Pulmonary artery endothelial cell (primary cell): ENCODE measurements at regions not wholly inside any gene's neighbourhood (a gene's known extent, or its start where the extent isn't known, plus 50 kb on each side); places are given as distances from the start of the nearest gene placed in this dataset.

Source experiments
- DNase-seq: peaks from one replicate; pipeline ENCODE4 v3.0.0-alpha.2; 2011; ENCODE audit warnings: low read depth, low spot score

DNA sequence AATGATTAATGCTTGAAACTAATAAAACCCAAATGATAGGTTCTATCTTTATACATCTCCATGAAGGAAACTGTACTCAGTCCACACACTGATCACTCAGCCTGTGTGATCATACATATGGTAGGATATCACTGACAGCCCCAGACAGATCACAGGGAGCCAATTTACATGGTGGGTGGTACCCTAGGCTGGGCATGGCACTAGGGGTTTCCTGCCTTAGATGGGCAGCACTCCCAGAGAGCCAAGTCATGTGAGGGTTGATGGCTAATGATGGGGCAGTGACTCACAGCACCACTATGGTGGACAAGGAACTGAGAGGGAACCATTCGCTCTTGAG, 89.6 kb upstream of the PTPRR start:
- no peak for DNase-seq

DNA sequence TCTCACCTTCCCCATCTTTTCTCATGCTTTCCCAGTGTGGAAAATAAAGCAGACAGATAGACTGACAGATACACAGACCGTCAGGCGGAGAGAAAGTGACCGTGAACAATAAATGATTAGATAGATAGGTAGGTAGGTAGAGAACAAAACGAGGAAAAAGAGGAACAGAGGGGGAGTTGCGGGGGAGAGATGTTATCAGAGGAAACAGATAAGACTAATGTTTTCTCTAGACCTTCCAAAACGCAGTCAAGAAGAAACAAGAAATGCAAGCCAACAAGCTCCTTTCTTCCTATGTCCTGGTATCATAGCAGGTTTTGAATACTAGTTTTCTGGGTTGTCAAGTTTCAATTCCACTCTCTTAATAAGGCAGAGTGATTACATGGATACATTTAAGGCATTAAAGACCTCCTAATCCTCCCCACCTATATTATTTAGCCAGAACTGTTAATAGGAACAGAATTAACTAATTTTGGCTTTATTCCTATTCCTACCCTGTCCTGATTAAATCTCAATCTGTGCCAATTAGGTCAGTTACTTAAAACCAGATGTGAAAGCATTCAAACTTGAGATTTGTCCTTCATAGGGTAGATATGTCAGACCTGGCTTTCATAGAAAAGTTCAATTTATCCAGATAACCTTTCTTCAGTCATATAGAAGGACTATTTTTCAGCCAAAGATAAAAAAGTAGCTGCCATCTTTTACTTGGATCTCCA, 89.0 kb upstream of the PTPRR start:
- no peak for DNase-seq

DNA sequence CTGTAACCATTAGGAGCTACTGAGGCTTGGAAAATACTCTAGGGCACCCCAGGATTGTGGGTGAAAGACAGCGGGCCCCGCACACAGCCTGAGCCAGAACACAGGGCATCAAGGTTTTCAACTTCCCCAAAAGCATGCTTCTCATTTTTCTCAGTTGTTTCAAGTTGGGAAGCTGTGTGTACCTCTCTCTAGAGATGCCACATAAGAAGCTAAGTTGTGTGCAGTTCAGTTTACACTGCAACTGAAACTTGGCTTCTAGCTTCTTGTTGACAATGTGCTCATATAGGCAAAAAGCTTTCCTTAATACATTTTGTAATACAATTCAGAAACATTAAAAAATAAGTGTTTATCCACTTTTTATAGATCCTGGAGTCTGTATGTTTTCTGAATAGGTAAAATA, 88.1 kb upstream of the PTPRR start:
- no peak for DNase-seq

DNA sequence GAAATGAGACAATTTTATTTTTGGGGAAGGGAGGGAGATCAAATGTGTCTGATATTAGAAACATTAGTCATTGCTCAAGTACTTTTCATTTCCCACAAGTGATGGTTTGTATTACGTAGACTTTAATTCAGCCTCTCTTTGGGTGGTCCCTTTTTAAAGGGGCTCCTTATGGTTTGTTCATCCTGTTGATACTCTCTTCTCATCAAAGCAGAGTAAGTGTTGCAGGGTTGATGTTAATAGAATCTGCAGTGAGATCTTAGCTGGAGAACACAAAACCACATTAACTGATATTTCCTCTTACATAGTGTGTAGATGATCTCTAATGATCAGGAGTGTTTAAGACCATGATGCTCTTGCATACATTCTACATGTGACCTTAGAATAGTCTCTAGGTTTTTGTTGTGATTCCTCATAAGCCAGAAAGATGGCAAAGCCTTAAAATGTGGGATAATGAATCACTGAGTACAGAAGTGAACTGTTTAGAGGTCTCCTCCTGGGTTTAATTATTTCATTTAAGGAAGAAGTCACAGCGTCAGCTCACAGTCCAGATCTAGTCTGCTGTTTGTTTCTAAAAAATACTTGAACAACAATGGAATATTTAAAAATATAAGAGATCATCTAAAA, 87.4 kb upstream of the PTPRR start:
- DNase-seq = no peak

DNA sequence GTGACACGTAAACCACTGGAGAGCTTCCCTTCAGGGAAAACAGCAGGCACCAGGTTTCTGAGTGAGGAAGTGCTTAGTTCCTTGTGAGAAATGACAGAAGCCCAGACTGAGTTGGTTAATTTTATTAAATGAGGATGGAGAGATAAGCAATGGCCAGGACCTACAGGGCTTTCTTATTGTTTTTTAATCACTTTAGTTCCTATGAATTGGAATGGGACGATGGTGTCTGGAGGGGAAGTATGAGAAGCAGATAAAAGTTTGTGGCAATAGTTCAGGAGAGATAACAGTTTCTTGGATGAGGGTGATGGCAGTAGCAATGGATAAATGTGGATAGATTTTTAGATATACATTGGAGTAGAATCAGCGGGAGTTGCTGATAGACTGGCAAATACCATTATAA, 86.5 kb upstream of the PTPRR start:
- no peak for DNase-seq

DNA sequence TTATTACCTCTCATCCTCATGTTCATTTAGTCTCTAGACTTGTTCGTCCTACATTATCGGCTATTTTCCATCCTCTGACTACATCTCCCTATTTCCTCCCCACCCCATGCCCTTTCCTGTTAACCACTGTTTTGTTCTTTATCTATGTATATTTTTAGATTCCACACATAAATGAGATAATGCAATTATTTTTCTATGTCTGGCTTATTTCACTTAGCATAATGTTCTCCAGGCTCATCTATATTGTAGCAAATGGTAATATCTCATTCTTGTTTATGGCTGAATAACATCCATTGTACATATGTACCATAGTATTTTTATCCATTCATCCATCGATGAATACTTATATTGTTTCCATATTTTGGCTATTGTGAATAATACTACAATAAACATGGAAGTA, 84.6 kb upstream of the PTPRR start:
- no peak for DNase-seq

DNA sequence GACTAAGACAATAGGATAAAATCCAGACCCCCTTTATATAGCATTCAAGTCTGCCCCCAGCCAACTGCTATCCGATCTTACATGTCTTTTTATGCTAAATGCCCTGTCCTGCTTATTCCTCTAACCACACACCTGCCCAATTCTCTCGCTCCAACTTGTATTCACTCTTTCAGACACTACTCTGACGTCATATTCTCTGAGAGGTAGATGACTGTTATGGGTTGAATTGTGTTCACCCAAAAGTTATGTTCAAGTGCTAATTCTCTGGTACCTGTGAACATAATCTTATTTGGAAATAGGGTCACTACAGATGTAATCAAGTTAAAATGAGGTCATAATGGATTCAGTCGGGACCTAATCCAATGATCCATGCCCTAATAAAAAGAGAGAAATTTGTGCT, 84.0 kb upstream of the PTPRR start:
- DNase-seq = no peak

DNA sequence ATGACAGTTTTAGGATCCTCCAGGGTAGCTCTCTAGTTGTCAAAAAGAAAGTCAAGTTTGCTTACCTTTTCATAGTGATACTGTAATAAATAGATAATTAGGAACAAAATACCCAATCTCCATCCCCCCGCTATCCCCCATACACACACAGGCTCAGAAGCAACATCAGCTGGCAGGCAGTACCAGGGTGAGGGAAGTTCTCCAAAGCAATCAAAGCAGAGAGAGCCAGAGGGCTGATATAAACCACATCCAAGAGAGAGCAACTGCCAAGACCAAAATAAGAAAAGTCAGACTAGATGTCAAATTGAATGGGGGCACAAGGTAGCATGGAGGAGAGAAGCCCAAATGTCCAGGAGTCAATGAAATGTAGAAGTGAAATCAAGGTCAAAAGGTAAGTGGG, 80.2 kb upstream of the PTPRR start:
- DNase-seq = no peak

DNA sequence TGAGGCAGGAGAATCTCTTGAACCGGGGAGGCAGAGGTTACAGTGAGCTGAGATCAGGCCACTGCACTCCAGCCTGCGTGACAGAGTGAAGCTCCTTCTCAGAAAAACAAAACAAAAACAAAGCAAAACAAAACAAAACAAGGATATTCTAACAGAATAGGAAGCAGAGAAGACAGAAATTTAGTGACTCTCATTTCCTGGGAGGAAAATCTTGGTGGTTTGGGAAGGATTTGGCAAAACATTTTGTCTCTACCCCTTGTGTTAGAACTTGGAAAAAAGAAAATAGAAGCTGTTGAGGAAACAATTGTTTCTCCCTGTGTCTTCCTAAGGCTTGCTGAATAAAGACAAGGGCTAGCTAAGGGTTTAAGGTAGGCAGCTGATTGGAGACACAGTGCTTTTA, 79.7 kb upstream of the PTPRR start:
- no peak for DNase-seq

DNA sequence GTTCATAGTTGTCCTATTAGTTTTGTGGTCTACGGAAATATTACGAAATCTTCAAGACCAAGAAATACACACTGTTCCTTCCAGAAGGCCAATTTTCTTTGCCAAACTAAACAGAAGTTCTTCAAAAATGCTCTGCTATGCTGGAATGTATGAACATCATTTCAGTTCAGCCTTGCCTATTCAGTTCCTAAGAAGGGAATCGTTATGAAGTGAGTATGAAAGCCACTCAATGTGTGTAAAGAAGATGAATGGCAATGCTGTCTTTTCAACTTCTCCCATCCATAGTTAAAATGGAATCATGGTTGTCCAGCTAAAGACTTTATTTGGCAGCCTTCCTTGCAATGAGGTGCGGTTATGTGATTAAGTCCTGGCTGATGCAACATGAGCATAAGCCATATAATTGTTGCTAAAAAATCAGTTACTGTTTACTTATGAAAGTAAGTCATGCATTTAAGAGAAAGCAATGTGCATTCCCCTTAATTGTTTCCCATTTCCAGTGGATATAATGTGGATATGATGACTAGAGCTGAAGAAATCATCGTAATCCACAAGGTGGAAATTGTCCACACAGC, 73.8 kb upstream of the PTPRR start:
- peak; percentile 5 for DNase-seq

DNA sequence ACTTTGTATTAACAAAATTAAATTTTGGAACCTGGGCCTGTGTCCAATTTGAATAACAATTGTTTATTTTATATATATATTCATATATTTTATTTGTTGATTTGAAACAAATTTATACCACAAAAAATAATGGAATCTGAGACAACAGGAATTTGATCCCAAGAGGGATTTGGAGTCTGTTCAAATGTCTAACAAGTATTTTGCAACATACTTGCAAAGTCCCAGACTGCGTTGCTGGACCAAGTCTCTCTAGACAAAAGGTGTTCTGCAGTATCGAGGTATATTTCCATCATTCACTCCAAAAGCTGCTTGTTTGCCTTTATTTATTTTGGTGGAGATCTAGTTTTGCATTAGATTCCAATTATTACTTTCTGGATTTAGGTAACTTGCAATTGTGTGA, 68.7 kb upstream of the PTPRR start:
- DNase-seq = no peak

DNA sequence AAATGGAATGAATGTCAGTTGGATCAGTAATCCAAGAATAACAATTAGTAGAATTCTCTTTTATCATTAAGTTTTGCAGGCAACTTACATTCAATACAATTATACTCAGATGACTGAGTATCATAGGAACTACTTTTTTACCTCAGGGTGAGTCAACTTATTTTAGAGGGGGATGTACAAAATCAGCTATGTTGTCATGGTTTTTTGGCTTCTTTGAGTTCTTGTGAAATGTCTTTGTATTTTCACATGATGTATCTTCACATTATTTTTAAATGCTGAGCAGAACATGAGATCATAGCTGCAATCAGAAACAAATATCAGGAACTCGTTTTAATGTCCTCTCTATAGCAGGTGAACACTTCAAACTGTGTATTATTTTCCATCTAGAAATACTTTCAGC, 65.3 kb upstream of the PTPRR start:
- DNase-seq = no peak

DNA sequence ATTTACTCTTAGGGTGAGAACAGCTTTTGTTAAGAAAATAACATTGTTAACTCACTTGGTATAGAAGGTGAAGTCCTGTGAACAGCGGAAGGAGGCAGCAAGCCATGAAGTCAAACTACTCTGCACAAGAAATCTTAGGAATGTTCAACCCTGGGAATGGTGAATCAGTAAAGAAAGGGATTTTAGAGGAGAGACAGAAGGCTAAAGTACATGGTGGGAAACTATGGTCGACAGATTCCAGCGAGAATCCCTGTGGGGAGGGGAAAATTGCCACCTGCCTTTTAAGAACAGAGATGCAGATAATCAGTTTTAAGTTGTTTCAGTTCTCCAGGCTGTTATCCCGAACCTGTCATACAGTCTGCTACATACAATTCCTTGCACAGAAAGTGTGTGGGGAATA, 63.2 kb upstream of the PTPRR start:
- no peak for DNase-seq

DNA sequence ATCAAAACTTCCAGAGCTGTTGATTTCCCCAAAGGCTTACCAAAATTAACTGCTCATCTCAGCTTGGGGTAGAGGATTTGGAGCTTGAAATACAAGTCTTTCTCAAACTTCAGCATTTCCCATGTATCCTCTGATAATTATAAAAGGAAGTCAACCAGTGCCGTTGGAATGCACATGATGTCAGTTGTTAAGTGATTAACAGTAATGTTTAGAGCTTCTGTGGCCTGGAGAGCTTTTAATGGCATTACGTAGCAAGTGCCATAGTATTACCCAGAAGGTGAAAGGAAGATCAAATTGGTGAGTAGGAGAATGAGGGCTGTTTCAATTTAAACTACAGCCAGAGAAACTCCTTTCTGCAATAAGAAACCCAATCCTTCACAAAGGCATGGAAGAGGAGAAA, 62.5 kb upstream of the PTPRR start:
- DNase-seq = no peak

DNA sequence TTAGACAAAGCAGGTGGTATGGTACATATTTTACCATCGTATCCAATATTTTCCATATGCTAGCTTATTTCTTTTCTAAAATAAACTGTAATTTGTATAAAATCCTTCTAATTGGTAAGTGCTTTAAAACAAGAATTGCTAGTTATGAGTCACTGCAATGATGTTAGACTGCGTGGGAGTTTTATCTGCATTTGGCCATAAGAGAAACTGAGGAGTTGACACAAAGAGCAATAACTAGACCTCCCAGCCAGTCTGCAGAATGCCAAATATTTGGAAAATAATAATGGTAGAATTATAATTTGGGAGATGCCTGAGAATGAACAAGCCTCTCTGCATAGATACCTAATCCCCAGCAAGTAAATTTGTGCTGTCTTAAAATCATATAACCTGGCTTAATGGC, 61.7 kb upstream of the PTPRR start:
- no peak for DNase-seq

DNA sequence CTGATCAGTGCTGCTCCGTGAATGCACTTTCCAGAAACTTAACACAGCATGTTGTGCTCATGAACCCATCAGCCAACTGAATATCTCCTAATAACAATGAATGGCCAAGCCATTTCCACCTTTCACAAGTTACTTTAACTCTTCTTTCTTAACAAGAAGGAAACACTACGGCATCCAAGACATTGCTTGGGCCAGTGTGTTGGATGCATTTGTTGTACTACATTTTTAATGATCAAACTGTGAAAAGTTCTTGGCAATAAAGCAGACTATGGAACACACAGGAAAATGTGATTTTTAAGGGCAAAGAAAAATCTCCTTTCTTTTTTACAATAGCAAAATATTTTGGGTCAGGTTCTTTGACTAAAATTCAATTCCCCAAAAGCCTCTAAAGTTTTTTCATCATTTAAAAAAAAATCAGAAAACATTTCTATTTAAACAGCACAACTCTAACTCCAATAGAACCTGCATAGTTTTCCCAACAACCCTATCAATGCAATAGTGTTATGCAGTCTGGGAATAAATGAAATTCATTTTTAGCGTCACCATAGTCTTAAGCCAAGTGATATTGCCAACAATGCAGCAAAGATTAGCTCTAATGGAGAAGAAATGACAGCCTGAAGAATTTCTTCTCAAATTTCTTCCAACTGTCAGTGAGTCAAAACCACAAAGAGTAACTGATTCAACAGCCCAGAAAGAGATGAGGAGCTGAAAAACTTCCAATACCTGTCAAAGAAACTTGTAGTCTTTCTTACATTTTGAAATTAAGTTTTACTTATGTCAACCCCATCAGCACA, 50.7 kb upstream of the PTPRR start:
- no peak for DNase-seq
